ENCODE measurements at regions not wholly inside any gene's neighbourhood (a gene's known extent, or its start where the extent isn't known, plus 50 kb on each side); places are given as distances from the start of the nearest gene placed in this dataset.

GRCh38 chr11:134731213-134731961, 319.3 kb upstream of the B3GAT1 start (continued):
- TF ChIP-seq ATF3 (IDR thresholded peaks at IDR 0.05; ENCODE audit: insufficient read depth, low read depth, low read length) (no peak), SIX5 (IDR thresholded peaks at IDR 0.05; ENCODE audit: low read depth, low read length) (no peak), SP2 (IDR thresholded peaks at IDR 0.05; ENCODE audit: low read length) (no peak), GABPA (IDR thresholded peaks at IDR 0.05; ENCODE audit: borderline replicate concordance, insufficient read depth, low read length) (no peak)
